ENCODE measurements at regions not wholly inside any gene's neighbourhood (a gene's known extent, or its start where the extent isn't known, plus 50 kb on each side); places are given as distances from the start of the nearest gene placed in this dataset.
"Not testable (repeated sequence)": the region's sequence is repeated elsewhere in the genome, so short reads cannot be mapped to it uniquely, and the experiment has no call there.

DNA sequence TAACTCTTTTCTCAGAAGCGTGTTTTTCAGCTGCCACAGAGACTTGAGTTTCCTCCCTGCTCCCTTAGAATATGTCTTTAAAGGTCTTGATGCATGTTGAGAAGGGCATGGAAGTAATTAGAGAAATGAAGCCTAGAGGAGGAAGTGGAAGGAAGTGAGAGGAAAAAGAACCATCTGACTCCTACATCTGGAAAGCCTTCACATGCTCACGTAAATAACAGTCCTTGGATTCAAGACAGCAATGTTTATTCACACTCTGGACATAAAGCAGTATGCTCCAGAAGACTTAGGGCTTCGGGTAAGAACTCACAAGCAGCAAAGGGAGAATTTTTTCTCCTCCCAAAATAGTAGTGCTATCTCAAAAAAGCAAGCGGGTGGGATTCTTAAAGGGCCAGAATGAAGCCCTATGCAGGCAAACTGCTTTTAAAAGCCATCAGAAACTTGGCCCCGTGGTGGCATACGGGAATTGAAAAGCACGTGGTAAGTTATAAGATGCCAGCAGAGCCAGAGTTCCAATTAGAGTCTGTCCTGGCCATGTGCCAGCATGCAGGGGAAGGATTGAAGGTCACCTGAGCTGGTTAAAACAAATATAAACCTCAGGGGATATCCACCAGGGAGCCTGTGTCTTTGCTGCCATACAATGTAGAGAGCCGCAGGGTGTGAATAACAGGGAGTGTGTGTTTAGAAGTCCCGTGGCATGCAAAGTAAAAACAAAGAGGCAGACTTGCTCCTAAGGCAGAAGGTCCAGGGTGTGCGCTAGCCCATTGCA, 380.8 kb upstream of the NDN start:
- Mint-ChIP-seq H3K9me3 (peaks cover 19% of the 10 kb centered on the region), H3K27ac (no peak overlapping the region)

DNA sequence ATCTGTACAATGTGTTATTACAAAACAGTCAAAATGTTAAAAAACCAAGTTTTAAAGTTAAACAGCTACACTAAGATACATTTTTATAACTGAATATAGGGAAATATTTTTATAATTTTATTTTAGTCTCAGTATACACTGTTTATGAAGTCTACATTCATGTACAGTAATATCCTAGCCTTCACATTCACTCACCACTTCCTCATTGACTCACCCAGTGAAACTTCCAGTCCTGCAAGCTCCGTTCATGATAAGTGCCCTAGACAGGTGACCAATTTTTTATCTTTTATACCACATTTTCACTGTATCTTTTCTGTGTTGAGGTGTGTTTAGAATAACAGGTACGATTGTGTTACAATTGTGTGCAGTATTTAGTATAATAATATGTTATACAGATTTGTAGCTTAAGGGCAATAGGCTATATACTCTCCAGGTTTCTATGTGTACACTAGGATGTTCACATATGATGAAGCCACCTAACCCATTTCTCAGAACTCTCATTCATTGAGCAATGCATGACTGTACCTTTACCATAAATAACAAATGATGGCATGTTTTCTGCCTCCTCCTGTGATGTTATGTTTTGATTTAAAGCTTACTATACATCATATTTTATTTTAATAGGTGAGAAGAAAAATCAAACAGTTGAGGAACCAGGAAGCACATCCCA, 388.4 kb upstream of the NDN start:
- Mint-ChIP-seq H3K9me3 (peaks cover 14% of the 10 kb centered on the region), H3K4me1 (no peaks in the 10 kb centered on the region), H3K4me3 (no peak overlapping the region), H3K36me3 (ENCODE audit: low read depth) (no peaks in the 10 kb centered on the region), H3K27ac (no peak overlapping the region), H3K27me3 (ENCODE audit: low read depth) (no peaks in the 10 kb centered on the region)
- TF ChIP-seq, protein P1, sequence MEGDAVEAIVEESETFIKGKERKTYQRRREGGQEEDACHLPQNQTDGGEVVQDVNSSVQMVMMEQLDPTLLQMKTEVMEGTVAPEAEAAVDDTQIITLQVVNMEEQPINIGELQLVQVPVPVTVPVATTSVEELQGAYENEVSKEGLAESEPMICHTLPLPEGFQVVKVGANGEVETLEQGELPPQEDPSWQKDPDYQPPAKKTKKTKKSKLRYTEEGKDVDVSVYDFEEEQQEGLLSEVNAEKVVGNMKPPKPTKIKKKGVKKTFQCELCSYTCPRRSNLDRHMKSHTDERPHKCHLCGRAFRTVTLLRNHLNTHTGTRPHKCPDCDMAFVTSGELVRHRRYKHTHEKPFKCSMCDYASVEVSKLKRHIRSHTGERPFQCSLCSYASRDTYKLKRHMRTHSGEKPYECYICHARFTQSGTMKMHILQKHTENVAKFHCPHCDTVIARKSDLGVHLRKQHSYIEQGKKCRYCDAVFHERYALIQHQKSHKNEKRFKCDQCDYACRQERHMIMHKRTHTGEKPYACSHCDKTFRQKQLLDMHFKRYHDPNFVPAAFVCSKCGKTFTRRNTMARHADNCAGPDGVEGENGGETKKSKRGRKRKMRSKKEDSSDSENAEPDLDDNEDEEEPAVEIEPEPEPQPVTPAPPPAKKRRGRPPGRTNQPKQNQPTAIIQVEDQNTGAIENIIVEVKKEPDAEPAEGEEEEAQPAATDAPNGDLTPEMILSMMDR (IDR thresholded peaks at IDR 0.05; ENCODE audit: unreplicated experiment in 3 of 3), result no peak

More for the DNA sequence above, 380.8 kb upstream of the NDN start:
- H3K27me3 Mint-ChIP-seq (ENCODE audit: low read depth), result no peaks in the 10 kb centered on the region
- H3K4me1 Mint-ChIP-seq, result no peaks in the 10 kb centered on the region
- no peak overlapping the region for H3K4me3 Mint-ChIP-seq
- H3K36me3 Mint-ChIP-seq (ENCODE audit: low read depth), result no peaks in the 10 kb centered on the region
- TF ChIP-seq, protein P1 (IDR thresholded peaks at IDR 0.05; ENCODE audit: unreplicated experiment in 3 of 3), result no peak

DNA sequence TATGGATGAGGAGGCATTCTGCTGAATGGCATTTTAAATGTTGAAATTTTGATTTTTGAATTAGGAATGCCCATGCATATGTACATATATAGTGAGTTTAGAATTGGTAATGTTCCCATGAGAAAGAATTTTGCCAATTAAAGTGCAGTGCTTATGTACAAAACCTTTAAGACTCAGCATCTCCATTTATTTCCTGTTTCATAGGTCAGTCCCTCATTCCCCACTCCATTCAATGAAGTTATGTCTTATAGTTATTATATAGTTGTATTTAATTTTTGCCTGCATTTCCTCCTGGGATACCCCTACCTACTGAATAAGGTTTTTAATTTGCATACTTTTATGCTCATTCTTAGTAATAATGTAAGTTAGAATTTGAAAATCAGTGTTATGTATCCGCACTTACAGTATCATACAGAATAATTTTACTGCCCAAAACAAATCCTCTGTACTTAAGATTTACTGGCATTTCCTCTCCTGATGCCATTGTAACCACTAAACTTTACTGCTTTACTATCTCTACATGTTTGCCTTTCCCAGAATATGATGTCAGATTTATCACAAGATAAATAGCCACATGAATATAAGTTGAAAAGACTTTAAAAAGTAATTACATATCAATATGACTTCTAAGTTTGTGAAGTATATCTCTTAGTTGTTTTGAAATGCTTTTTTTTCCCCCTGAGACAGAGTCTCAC, 389.1 kb upstream of the NDN start:
- no peaks in the 10 kb centered on the region for H3K4me1 Mint-ChIP-seq
- peaks cover 15% of the 10 kb centered on the region for H3K9me3 Mint-ChIP-seq
- H3K27me3 Mint-ChIP-seq (ENCODE audit: low read depth), result no peaks in the 10 kb centered on the region
- no peaks in the 10 kb centered on the region for H3K36me3 Mint-ChIP-seq (ENCODE audit: low read depth)
- H3K27ac Mint-ChIP-seq, result no peak overlapping the region
- H3K4me3 Mint-ChIP-seq, result no peak overlapping the region
- TF ChIP-seq, protein P1 (IDR thresholded peaks at IDR 0.05; ENCODE audit: unreplicated experiment in 3 of 3), result no peak

DNA sequence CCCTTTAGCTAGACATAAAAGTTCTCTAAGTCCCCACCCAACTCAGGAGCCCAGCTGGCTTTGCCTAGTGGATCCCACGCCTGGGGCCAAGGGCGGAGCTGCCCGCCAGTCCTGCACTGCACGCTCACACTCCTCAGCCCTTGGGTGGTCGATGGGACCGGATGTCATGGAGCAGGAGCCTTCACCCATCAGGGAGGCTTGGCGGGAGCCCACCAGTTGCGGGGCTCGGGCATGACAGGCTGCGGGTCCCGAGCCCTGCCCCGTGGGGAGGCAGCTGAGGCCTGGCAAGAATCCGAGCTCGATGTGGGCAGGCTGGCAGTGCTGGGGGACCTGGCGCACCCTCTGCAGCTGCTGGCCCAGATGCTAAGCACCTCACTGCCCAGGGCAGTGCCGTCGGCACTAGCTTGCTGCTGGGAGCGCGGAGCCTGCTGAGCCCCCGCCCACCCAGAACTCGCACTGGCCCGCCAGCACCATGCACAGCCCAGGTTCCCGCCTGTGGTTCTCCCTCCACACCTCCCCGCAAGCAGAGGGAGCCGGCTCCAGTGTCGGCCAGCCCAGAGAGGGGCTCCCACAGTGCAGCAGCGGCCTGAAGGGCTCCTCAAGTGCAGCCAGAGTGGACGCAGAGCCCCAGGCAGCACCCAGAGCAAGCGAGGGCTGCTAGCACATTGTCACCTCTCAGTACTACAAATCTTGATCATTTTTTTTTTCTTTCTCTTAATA, 391.4 kb upstream of the NDN start:
- Mint-ChIP-seq H3K27ac (no peak overlapping the region), H3K4me3 (no peak overlapping the region), H3K9me3 (peaks cover 6% of the 10 kb centered on the region), H3K27me3 (ENCODE audit: low read depth) (no peaks in the 10 kb centered on the region), H3K36me3 (ENCODE audit: low read depth) (no peaks in the 10 kb centered on the region), H3K4me1 (no peaks in the 10 kb centered on the region)
- TF ChIP-seq, protein P1 (IDR thresholded peaks at IDR 0.05; ENCODE audit: unreplicated experiment in 3 of 3), result no peak

DNA sequence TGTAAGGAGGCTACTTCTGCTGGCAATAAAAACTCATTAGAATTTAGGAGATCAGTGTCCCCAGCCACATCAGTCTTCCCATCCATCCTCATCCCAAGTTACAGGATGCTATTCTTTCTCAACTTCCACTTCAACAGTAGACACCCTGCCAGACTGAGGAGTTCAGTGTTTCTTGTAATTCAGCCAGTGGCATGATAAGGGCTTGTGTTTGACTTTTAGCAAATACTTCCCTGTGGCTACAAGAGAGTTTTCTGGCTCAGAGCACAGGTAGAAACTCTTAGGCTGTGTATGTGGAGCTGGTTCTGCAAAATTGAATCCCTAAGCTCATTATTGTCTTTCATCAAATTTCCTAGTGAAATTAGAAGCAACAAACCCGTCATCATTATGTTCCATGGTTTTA, 401.8 kb upstream of the NDN start:
- H3K4me3 Mint-ChIP-seq; H3K4me1 Mint-ChIP-seq; H3K27me3 Mint-ChIP-seq (ENCODE audit: low read depth); H3K36me3 Mint-ChIP-seq (ENCODE audit: low read depth); H3K27ac Mint-ChIP-seq: not testable (repeated sequence)
- H3K9me3 Mint-ChIP-seq, result peaks cover 35% of the 10 kb centered on the region

DNA sequence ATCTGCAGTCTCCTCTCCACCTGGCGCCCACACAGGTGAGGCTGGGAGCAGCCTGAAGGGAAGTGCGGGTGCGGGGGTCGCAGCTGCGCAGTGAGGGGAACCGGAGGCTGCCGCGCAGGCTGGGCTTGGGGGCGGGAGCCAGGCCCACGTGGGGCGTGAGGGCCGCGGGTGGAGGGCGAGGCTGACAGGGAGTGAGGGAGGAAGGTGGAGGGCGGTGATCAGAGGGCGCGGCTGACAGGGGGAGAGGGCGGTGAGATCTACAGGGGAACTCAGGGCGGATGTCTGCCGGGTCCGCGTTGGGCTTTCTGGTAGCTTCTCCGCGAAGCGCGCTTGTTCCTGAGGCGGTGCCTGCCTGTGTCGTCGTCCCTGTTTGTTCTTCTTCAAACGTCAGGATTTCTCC, 414.4 kb upstream of the NDN start:
- Mint-ChIP-seq H3K27me3 (ENCODE audit: low read depth) (peaks cover 17% of the 10 kb centered on the region), H3K4me3 (peak overlapping the region; percentile 60 to 67 (median 61))
- not testable (repeated sequence) for H3K9me3 Mint-ChIP-seq; H3K27ac Mint-ChIP-seq; H3K4me1 Mint-ChIP-seq; H3K36me3 Mint-ChIP-seq (ENCODE audit: low read depth)

DNA sequence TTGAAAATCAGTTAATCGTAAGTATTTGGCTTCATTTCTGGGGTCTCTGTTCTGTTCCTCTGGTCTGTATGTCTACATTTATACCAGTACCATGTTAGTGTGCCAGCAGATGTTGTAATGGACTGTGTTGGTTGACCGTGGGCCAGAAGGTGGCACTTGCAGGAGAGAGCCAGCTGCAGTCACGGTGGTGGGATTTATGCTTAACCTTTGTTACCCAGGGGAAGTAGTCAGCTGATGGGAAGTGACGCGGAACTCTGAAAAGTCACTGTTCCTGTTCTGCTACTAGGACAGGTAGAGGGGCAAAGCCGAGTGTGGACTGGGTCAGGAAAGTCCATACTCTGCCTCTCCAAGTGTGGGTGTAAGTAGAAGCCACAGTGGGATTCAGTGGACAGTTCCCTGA, 420.4 kb upstream of the NDN start:
- H3K27me3 Mint-ChIP-seq (ENCODE audit: low read depth); H3K4me3 Mint-ChIP-seq; H3K36me3 Mint-ChIP-seq (ENCODE audit: low read depth); H3K27ac Mint-ChIP-seq; H3K4me1 Mint-ChIP-seq: not testable (repeated sequence)
- H3K9me3 Mint-ChIP-seq, result peaks cover 16% of the 10 kb centered on the region

DNA sequence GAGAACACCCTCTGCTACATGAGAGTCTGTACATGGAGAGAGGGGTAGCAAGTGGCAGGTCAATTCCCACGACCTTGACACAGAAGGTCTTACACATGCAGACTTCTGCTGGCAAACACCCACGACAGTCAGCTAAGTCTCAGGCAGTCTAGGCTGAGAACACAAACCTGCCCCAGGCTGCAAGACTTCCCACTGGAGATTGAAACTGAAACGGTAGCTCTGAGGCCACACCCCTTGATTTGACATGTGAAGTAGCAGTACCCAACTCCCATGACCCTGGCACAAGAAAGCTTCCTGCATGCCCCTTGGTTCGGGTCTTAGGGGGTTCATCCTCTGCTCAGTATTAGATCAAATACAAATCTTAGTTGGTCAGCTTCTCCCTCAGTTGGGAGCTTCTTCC, 420.8 kb upstream of the NDN start:
- not testable (repeated sequence) for H3K27ac Mint-ChIP-seq; H3K4me1 Mint-ChIP-seq; H3K36me3 Mint-ChIP-seq (ENCODE audit: low read depth); H3K4me3 Mint-ChIP-seq; H3K27me3 Mint-ChIP-seq (ENCODE audit: low read depth)
- H3K9me3 Mint-ChIP-seq, result peaks cover 16% of the 10 kb centered on the region

DNA sequence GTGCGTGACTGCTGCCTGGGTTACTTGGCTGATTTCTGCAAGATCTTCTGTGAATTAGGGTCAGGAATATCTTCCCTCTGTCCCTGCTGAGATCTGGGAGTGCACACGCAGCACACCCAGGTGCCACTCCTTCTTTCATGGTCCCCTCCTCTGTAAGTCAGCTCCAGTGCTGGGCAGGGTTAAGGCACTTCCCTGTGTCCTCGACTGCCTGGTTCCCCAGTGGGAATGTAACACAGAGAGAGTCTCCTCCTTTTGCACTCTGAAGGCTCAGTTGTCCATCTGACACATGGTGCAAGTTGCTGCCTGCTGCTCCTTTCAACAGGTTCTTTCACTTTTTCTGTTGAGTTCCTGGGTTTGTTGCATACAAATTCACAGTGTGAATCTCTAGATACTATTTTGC, 421.2 kb upstream of the NDN start:
- H3K27me3 Mint-ChIP-seq (ENCODE audit: low read depth); H3K36me3 Mint-ChIP-seq (ENCODE audit: low read depth); H3K4me1 Mint-ChIP-seq; H3K4me3 Mint-ChIP-seq; H3K27ac Mint-ChIP-seq: not testable (repeated sequence)
- H3K9me3 Mint-ChIP-seq, result peaks cover 16% of the 10 kb centered on the region

DNA sequence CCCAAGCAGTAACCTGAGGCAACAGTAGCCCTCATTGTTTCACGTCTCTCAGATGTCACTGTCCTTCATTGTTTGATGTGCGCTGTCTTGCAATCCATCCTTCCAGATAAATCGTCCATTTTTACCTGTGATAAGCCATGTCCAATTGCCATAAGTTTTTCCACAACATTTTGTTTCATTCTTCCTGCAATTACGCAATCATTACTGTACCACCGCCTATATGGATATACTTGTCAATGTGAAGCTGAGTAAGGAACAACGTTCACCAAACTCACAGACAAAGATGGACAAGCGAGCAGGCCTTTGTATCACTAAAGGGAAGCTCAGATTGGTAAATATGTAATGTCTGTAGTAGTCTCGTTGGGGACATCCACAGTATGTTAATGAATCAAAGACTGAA, 452.5 kb upstream of the NDN start:
- H3K36me3 Mint-ChIP-seq (ENCODE audit: low read depth); H3K4me3 Mint-ChIP-seq; H3K27ac Mint-ChIP-seq; H3K4me1 Mint-ChIP-seq; H3K27me3 Mint-ChIP-seq (ENCODE audit: low read depth); H3K9me3 Mint-ChIP-seq: not testable (repeated sequence)
